Suprapubic skin (tissue), 3 donors: ENCODE measurements at regions not wholly inside any gene's neighbourhood (a gene's known extent, or its start where the extent isn't known, plus 50 kb on each side); places are given as distances from the start of the nearest gene placed in this dataset.

Experiments
- EP300 ChIP-seq: sonication (generic); formaldehyde crosslinking; IDR thresholded peaks from one replicate; pipeline ENCODE4 v1.6.1; 2017; ENCODE audit warnings: antibody characterized with exemption
- POLR2A ChIP-seq, 2 donors: fragments of 450-650 bp; IDR thresholded peaks; one replicate each; pipeline ENCODE4 v1.6.1; 2017; ENCODE audit warnings: antibody characterized with exemption in 2 of 2, mild to moderate bottlenecking in 2 of 2, moderate library complexity in 2 of 2
- TF ChIP-seq, protein P1 (sequence below), 2 donors: fragments of 200-600 bp in 1 of 2; fragments of 450-650 bp in 1 of 2; sonication (generic) in 1 of 2; IDR thresholded peaks; one replicate each; pipeline ENCODE4 v1.5.1; 2016 to 2019; ENCODE audit warnings: antibody characterized with exemption in 2 of 2, mild to moderate bottlenecking in 1 of 2, moderate library complexity in 1 of 2

DNA sequence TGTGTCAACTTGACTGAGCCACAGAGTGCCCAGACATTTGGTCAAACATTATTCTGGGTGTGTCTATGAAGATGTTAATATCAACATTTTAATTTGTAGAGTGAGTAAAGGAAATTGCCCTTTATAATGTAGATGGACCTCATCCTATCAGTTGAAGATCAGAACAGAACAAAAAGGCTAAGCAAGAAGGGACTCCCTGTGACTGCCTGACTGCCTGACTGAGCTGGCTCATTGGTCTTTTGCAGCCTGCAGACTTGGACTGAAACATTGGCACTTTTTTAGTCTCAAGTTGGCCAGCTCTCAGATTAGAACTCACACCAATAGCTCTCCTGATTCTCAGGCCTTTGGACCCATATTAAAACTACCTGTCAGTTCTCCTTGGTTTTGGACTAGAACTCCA, 600.4 kb upstream of the SLITRK6 start:
- no peak for TF ChIP-seq EP300
- TF ChIP-seq POLR2A (IDR thresholded peaks at IDR 0.05), result no peak
- TF ChIP-seq, protein P1, sequence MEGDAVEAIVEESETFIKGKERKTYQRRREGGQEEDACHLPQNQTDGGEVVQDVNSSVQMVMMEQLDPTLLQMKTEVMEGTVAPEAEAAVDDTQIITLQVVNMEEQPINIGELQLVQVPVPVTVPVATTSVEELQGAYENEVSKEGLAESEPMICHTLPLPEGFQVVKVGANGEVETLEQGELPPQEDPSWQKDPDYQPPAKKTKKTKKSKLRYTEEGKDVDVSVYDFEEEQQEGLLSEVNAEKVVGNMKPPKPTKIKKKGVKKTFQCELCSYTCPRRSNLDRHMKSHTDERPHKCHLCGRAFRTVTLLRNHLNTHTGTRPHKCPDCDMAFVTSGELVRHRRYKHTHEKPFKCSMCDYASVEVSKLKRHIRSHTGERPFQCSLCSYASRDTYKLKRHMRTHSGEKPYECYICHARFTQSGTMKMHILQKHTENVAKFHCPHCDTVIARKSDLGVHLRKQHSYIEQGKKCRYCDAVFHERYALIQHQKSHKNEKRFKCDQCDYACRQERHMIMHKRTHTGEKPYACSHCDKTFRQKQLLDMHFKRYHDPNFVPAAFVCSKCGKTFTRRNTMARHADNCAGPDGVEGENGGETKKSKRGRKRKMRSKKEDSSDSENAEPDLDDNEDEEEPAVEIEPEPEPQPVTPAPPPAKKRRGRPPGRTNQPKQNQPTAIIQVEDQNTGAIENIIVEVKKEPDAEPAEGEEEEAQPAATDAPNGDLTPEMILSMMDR (IDR thresholded peaks at IDR 0.05), result no peak
